Stimulated activated naive CD8-positive, alpha-beta T cell treated with anti-CD3 and anti-CD28 coated beads, Interleukin-15, amount 100 ng/mL, for 72 hours (primary cell): ENCODE measurements at regions not wholly inside any gene's neighbourhood (a gene's known extent, or its start where the extent isn't known, plus 50 kb on each side); places are given as distances from the start of the nearest gene placed in this dataset.
"Not testable (repeated sequence)": the region's sequence is repeated elsewhere in the genome, so short reads cannot be mapped to it uniquely, and the experiment has no call there.

ENCODE experiments used
- ATAC-seq: fragments of 150-1000 bp; cut with Tn5 transposase; 2 replicates; pipeline ENCODE4 v1.10.0; 2021; ENCODE audit warnings: mild to moderate bottlenecking, moderate library complexity
- DNase-seq, 2 donors: peaks; one replicate each; pipeline ENCODE4 v3.0.0; 2021 to 2022
- H3K27ac Mint-ChIP-seq, 2 donors: one replicate each; pipeline ENCODE4 v1.8.0; 2022; ENCODE audit warnings: mild to moderate bottlenecking in 2 of 2, mixed read lengths in 2 of 2, moderate library complexity in 2 of 2
- H3K27me3 Mint-ChIP-seq: one replicate; pipeline ENCODE4 v1.8.0; 2022; ENCODE audit warnings: mixed read lengths
- H3K4me1 Mint-ChIP-seq: one replicate; pipeline ENCODE4 v1.8.0; 2022; ENCODE audit warnings: mild to moderate bottlenecking, mixed read lengths
- H3K4me3 Mint-ChIP-seq, 2 donors: one replicate each; pipeline ENCODE4 v1.8.0; 2022; ENCODE audit warnings: mild to moderate bottlenecking in 2 of 2, mixed read lengths in 2 of 2, moderate library complexity in 1 of 2
- H3K9me3 Mint-ChIP-seq, 2 donors: one replicate each; pipeline ENCODE4 v1.8.0; 2022; ENCODE audit warnings: mixed read lengths in 2 of 2

GRCh38 chr7:86981937-86982336 lies 77.5 kb downstream of the ELAPOR2 start:
- Mint-ChIP-seq H3K9me3 (peaks cover 12 to 15% of the 10 kb centered on the region in 2 donors), H3K4me1 (peaks cover 38% of the 10 kb centered on the region)
- not testable (repeated sequence) for DNase-seq, ATAC-seq, H3K4me3 Mint-ChIP-seq, H3K27ac Mint-ChIP-seq, H3K27me3 Mint-ChIP-seq

GRCh38 chr7:86981127-86981526 lies 78.3 kb downstream of the ELAPOR2 start:
- no peak for DNase-seq
- H3K9me3 Mint-ChIP-seq = peaks cover 12 to 15% of the 10 kb centered on the region in 2 donors
- H3K4me3 Mint-ChIP-seq = no peak overlapping the region
- no peak overlapping the region for H3K27ac Mint-ChIP-seq
- H3K27me3 Mint-ChIP-seq = no peaks in the 10 kb centered on the region
- H3K4me1 Mint-ChIP-seq = peaks cover 43% of the 10 kb centered on the region
- no peak for ATAC-seq

GRCh38 chr7:86980223-86980622 lies 79.2 kb downstream of the ELAPOR2 start:
- DNase-seq = no peak
- Mint-ChIP-seq H3K27me3 (no peaks in the 10 kb centered on the region), H3K27ac (no peak overlapping the region), H3K4me3 (no peak overlapping the region), H3K4me1 (peaks cover 43% of the 10 kb centered on the region), H3K9me3 (peaks cover 12 to 15% of the 10 kb centered on the region in 2 donors)
- ATAC-seq = no peak

GRCh38 chr7:86978808-86979506 lies 80.5 kb downstream of the ELAPOR2 start:
- H3K4me3 Mint-ChIP-seq = peak overlapping the region; percentile 30 to 32
- DNase-seq = peak; percentile 15 to 32
- H3K4me1 Mint-ChIP-seq = peaks cover 43% of the 10 kb centered on the region
- H3K27me3 Mint-ChIP-seq = no peaks in the 10 kb centered on the region
- peaks cover 5% of the 10 kb centered on the region in 2 donors for H3K9me3 Mint-ChIP-seq
- peak overlapping the region in 1 of 2 donors; percentile 1 for H3K27ac Mint-ChIP-seq
- ATAC-seq = peak; percentile 99

GRCh38 chr7:86976958-86977357 lies 82.5 kb downstream of the ELAPOR2 start:
- no peaks in the 10 kb centered on the region for H3K27me3 Mint-ChIP-seq
- peaks cover 43% of the 10 kb centered on the region for H3K4me1 Mint-ChIP-seq
- DNase-seq = no peak
- no peak overlapping the region for H3K27ac Mint-ChIP-seq
- H3K4me3 Mint-ChIP-seq = no peak overlapping the region
- H3K9me3 Mint-ChIP-seq = peaks cover 0 to 5% of the 10 kb centered on the region in 2 donors
- ATAC-seq = no peak

DNA sequence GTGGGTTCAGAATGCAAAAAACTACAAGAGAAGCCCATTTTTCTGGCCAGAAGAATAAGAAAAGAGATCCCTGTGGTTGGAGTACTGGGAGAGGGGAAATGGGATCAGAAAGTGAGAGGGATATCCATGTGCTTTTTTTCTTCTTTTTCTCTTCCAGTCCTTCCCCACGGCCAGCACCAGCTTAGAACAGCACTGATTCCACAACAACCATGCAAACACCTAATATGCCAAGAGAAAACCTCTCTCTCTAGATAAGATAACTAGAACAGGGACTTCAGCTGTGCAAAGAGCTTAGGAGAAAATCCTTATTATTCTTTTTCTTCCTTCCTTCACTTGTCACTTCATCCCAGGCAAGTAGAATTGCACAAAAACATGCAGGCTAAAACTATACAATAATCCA lies 83.5 kb downstream of the ELAPOR2 start:
- Mint-ChIP-seq H3K27me3 (no peaks in the 10 kb centered on the region), H3K4me1 (peaks cover 36% of the 10 kb centered on the region), H3K9me3 (no peaks in the 10 kb centered on the region), H3K27ac (no peak overlapping the region), H3K4me3 (no peak overlapping the region)
- ATAC-seq = no peak
- DNase-seq = no peak

GRCh38 chr7:86975449-86975848 lies 84.0 kb downstream of the ELAPOR2 start:
- Mint-ChIP-seq H3K4me1 (peaks cover 31% of the 10 kb centered on the region), H3K27me3 (no peaks in the 10 kb centered on the region), H3K4me3 (no peak overlapping the region), H3K9me3 (no peaks in the 10 kb centered on the region), H3K27ac (no peak overlapping the region)
- ATAC-seq = no peak
- no peak for DNase-seq

GRCh38 chr7:86972072-86972471 lies 87.4 kb downstream of the ELAPOR2 start:
- no peak overlapping the region for H3K4me3 Mint-ChIP-seq
- H3K27ac Mint-ChIP-seq = no peak overlapping the region
- ATAC-seq = no peak

DNA sequence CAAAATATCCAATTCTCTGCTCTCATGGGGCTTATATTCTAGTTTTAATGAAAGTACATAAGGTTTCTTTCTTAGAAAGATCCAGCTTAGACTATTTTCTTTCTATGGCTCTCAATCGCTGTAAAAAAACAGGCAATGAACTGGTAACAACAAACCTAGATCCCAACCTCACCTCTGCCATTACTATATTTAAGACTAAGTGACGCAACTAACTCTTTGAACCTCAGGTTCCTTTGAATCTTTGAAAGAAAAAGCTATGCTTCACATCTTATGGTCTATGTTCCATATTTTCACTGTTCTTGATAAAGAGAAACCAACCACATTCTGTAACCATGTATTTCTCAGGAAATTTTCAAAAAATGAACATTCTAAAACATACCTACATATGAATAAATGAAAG lies 88.5 kb downstream of the ELAPOR2 start:
- no peak overlapping the region for H3K27ac Mint-ChIP-seq
- H3K4me3 Mint-ChIP-seq = no peak overlapping the region
- no peaks in the 10 kb centered on the region for H3K9me3 Mint-ChIP-seq
- ATAC-seq (no peak), DNase-seq (no peak)
- no peaks in the 10 kb centered on the region for H3K27me3 Mint-ChIP-seq
- H3K4me1 Mint-ChIP-seq = no peaks in the 10 kb centered on the region

More at GRCh38 chr7:86972072-86972471, 87.4 kb downstream of the ELAPOR2 start:
- H3K9me3 Mint-ChIP-seq = no peaks in the 10 kb centered on the region
- no peaks in the 10 kb centered on the region for H3K27me3 Mint-ChIP-seq
- no peak for DNase-seq
- H3K4me1 Mint-ChIP-seq = peaks cover 6% of the 10 kb centered on the region

- Mint-ChIP-seq H3K9me3 (no peaks in the 10 kb centered on the region), H3K4me1 (no peaks in the 10 kb centered on the region), H3K4me3 (no peak overlapping the region), H3K27me3 (no peaks in the 10 kb centered on the region), H3K27ac (no peak overlapping the region)
- ATAC-seq = no peak
- no peak for DNase-seq
Measured at GRCh38 chr7:86970547-86970946, 88.9 kb downstream of the ELAPOR2 start.

DNA sequence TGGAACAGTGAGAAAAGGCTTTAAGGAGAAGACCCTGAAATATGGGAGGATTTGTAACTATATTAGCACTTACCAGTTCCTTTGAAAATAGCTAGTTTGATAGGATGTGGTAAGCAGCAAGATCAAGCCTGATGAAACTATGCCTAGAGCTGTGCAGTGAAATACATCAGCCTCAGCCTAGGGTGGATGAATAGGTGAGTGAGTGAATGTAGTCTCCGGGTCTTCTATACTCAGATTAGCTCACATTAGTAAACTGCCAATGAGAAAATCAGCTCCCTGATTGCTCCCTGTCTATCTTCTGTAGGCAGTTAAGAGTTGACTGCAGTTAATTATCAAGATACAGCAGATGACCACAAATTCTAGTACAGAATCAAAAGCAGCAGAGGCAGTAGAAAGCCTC lies 89.6 kb downstream of the ELAPOR2 start:
- DNase-seq (no peak), ATAC-seq (peak; percentile 71)
- H3K27ac Mint-ChIP-seq = peak overlapping the region in 1 of 2 donors; percentile 10
- no peak overlapping the region for H3K4me3 Mint-ChIP-seq
- no peaks in the 10 kb centered on the region for H3K27me3 Mint-ChIP-seq
- no peaks in the 10 kb centered on the region for H3K4me1 Mint-ChIP-seq
- no peaks in the 10 kb centered on the region for H3K9me3 Mint-ChIP-seq

DNA sequence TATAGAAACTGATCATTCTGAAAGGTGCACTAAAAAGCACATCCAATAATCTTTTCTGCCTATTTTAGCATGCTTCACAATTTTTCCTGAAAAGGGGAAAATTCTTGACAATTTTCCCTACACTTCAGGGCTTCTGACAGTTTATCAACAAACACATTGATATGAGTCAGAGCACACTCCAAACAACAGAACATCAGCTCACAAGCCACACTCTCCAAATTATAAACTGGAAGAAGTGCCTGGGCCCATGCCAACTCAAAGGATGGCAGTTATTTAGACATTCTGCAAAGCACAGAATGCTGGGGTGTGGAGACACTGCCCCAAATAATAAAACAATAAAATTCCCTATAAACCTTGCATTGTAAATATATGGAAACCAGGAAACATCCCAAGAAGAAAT lies 90.8 kb downstream of the ELAPOR2 start:
- H3K27ac Mint-ChIP-seq = no peak overlapping the region

DNA sequence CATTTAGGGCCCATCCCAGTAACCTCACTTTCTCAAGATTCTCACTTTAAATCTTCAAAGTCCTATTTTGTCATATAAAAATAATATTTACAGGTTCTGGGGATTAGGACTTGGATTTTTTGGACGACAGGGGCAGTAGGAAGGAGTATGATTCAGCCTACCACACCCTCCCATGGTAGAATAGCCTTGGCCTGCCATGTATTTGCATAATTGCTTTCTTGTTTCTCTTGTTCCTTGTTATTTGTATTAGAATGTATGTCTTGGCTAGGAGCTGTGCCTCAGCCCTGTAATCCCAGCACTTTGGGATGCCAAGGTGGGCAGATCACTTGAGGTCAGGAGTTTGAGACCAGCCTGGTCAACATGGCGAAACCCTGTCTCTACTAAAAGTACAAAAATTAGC lies 92.5 kb downstream of the ELAPOR2 start:
- Mint-ChIP-seq H3K4me1 (peaks cover 6% of the 10 kb centered on the region), H3K27ac (peak overlapping the region in 1 of 2 donors; percentile 34), H3K9me3 (no peaks in the 10 kb centered on the region), H3K27me3 (no peaks in the 10 kb centered on the region), H3K4me3 (no peak overlapping the region)
- ATAC-seq = no peak
- DNase-seq = no peak

More for the DNA sequence above, 90.8 kb downstream of the ELAPOR2 start:
- H3K27me3 Mint-ChIP-seq = no peaks in the 10 kb centered on the region
- peaks cover 4% of the 10 kb centered on the region for H3K4me1 Mint-ChIP-seq
- DNase-seq (no peak), ATAC-seq (no peak)
- no peaks in the 10 kb centered on the region for H3K9me3 Mint-ChIP-seq
- H3K4me3 Mint-ChIP-seq = no peak overlapping the region

DNA sequence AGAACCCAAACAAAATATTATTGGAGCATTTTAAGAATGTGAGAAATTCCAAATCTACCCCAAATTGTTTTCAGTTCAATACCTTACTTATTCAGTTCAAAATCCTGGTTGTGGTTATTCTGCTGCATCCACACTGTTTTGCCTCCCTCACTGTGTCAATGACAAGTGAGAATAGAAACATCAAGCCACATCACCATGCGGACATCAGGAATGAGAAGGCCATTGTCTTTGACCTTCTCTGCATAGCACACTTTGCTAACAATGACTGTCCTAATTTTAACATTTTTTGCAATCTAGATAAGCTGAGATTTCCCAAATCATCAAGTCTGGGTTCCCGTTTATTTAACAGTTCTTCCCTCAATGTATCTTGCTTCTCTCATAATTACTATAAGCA lies 93.7 kb downstream of the ELAPOR2 start:
- H3K4me1 Mint-ChIP-seq = peaks cover 6% of the 10 kb centered on the region
- DNase-seq (no peak), ATAC-seq (no peak)
- no peaks in the 10 kb centered on the region for H3K27me3 Mint-ChIP-seq
- H3K27ac Mint-ChIP-seq = peak overlapping the region in 1 of 2 donors; percentile 64
- H3K4me3 Mint-ChIP-seq = no peak overlapping the region
- no peaks in the 10 kb centered on the region for H3K9me3 Mint-ChIP-seq

- no peaks in the 10 kb centered on the region for H3K27me3 Mint-ChIP-seq
- no peak for ATAC-seq
- peaks cover 6% of the 10 kb centered on the region for H3K4me1 Mint-ChIP-seq
- no peaks in the 10 kb centered on the region for H3K9me3 Mint-ChIP-seq
- peak overlapping the region; percentile 4 to 41 for H3K27ac Mint-ChIP-seq
- no peak for DNase-seq
- no peak overlapping the region for H3K4me3 Mint-ChIP-seq
Measured at GRCh38 chr7:86964973-86965726, 94.3 kb downstream of the ELAPOR2 start.

- no peaks in the 10 kb centered on the region for H3K27me3 Mint-ChIP-seq
- ATAC-seq = peak; percentile 100
Measured at GRCh38 chr7:86963599-86964230, 95.7 kb downstream of the ELAPOR2 start.

More at GRCh38 chr7:86963599-86964230, 95.7 kb downstream of the ELAPOR2 start:
- Mint-ChIP-seq H3K4me1 (peaks cover 6% of the 10 kb centered on the region), H3K27ac (peak overlapping the region; percentile 87 to 91), H3K4me3 (peak overlapping the region in 1 of 2 donors; percentile 12), H3K9me3 (no peaks in the 10 kb centered on the region)
- peak; percentile 28 to 56 for DNase-seq
